HG03135 (cell line): ENCODE measurements at regions not wholly inside any gene's neighbourhood (a gene's known extent, or its start where the extent isn't known, plus 50 kb on each side); places are given as distances from the start of the nearest gene placed in this dataset.

Source experiments
- ATAC-seq: cut with Tn5 transposase; IDR thresholded peaks from one replicate; pipeline ENCODE4 v1.9.1; 2021; ENCODE audit warnings: mild to moderate bottlenecking, moderate library complexity; ENCODE audit not compliant: unreplicated experiment

DNA sequence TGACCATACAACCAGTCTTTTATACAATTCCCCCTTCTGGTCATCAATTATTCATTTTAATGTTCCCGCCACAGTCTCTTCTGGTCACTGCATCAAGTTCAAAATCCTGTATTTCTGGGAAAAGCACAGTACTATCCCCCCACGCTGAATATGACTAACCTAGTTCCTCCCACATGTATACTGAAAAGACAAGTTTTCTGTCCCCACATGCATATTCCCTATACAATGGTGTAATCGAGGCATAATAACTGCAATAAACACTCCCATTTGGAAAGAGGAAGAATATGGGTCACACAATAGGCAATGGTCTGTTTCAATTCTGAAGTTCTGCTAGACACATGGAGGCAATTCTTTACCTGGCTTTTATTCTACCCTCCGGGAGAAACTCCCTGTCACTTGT, 344.9 kb downstream of the EFNA5 start:
- ATAC-seq: no peak

DNA sequence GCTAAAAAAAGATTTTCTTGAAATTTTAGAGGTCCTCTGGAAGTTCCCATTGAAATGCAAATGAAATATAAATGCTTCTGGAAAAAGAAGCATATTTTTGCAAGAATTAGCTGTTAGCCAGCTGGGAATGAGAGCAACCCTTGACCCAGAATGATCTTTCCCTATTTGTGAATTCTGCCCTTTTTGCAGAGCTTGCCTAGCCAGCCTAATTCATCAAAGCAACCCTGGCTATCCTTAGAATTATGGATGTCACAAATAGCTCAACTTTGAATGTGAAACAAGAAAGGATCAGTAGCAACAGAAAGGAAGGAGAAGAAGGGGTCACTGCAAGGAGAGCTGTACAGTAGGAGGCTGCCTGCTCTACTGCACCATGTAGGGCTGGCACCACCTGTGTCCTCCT, 345.9 kb downstream of the EFNA5 start:
- no peak for ATAC-seq

- no peak for ATAC-seq
These were observed 346.7 kb downstream of the EFNA5 start for GRCh38 chr5:107324071-107324470.

DNA sequence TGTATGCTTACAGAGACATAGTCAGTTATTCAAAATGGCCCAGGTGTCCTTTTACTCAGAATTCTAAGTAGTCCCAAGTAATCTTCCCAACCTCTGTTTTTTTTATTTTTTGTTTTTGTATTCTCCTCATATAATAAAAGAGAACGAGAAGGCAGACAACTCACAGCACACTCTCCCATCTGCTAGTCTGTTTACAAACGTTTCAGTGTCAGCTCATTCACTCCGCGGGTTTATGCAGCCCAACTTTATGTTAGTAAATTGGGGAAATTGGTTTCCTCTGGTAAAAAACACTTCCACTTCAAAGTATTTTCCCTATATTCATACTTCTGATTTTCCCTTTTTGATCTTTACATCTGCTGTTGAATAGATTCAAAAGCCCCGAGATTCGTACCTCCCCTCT, 347.2 kb downstream of the EFNA5 start:
- ATAC-seq: no peak

DNA sequence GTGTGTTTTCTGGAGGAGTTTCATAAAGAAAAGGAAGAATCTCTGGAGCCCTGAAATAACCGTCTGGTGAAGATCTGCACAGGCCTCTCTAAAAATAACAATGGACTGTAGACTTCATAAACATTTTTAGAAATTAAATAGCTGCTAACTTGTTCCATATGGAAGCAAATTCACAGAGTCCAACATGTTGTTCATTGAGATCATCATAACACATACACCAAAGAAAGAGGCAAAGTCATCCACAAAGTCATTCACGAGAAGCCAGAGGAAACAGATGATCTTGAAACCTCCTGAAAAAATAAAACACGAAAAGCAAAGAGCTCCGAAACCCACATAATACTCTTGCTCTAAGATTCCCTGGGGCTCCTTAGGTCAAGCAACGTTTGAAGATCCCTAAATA, 347.8 kb downstream of the EFNA5 start:
- no peak for ATAC-seq

- no peak for ATAC-seq
These were observed 348.8 kb downstream of the EFNA5 start for GRCh38 chr5:107321906-107322305.

GRCh38 chr5:107320846-107321245, 349.9 kb downstream of the EFNA5 start:
- ATAC-seq: no peak

DNA sequence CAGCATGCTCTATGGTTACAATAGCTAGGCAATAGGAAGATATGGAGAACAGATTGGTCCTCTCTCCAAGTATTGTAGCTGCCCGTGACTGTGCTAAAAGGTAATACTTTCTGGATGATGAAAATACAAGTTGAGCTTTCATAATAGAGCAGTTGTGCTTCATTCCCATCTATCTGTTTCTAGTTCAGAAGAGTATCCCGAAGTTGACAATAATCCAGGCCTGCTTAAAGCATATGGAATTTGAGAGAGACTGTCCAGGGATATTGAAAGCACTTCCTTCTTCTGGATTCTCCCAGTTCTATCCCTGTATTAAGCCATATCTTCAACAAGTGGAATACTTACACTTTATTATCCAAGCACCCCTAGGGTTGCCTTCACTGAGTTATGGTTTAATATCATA, 350.4 kb downstream of the EFNA5 start:
- ATAC-seq: no peak

DNA sequence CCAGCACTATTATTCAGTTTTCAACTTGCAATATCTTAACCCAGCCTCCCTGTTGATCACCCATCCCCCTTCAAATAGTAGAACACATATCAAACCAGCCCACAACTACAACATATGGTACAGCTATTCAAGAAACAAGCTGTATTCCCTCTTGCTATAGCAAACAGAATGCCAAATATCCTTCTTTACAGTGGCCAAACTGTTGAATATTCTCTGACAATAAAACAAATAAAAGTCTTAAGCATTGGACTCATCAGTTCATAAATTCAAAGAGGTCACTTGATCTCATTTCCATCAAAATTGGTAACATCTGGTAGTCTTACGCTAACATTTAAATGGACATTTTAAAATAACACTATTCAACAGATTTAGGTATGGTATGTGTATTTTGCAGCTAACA, 350.8 kb downstream of the EFNA5 start:
- no peak for ATAC-seq

- ATAC-seq: no peak
These were observed 356.4 kb downstream of the EFNA5 start for GRCh38 chr5:107314330-107314729.

DNA sequence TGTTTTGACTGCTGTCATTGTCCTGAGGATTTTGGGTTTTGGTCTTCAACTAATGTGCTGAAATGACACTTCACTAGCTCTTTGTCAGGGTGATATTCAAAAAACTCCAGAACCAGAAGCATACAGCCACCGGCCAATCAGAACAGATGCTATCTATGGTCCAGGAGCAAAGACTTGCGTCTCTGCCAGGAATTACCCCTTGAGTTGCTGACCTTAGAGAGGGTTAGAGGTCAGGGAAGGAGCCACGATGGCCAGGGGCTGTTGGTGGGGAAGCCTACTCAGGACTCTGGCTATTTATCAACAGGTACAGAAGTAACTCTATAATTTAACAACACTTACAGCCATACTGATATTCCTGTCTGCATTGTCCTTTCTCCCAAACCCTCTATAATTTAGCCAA, 356.8 kb downstream of the EFNA5 start:
- ATAC-seq: no peak

DNA sequence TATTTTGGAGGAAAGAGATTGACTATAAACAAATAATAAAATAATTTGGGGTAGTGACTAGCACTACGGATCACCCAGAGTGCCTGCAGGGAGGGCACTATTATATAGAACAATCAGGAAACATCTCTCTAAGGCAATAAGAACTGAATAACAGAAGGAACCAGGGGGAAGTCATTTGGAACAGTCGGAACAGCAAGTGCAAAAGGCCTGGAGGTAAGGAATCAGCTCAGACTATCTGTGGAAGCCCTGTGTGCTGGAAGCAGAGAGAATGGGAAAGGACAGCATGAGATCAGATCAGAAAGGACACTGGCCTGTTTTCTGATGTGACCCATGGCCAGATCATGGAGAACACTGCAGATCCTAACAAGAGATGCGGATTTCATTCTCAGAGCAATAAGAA, 357.6 kb downstream of the EFNA5 start:
- ATAC-seq: no peak

DNA sequence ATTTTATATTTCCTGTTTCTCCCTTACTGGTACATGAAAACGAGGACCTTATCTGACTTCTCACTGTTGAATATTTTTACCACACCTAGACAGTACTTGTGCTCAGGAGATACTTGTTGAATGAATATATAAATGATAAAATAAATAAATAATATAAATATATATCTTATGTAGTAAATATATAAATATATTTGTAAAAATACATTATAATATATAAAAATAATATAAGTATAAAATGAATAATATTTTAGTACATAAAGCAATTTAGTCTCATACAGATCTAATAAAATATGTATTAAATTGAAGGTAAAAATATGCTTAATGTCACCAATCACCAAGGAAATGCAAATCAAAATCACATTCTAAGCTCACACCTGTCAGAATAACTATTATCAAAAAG, 360.6 kb downstream of the EFNA5 start:
- no peak for ATAC-seq

DNA sequence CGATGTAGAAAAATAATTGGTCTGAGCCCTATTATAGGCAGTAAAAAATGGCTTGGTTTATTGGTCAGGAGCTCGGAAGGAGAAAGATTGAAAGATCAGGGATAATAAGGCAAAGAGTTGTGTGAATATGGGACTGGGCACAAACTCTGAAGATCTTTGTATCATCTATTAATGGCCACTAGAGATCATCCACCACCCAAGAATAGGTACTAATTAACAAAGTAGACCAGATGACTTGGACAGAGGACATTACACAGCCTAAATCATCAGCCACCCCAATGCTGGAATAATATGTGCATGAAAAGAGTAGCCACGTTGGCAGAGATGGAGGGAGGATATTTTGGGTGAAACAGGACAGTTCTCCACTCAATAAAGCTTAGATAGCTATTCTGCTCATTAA, 364.1 kb downstream of the EFNA5 start:
- ATAC-seq: no peak

DNA sequence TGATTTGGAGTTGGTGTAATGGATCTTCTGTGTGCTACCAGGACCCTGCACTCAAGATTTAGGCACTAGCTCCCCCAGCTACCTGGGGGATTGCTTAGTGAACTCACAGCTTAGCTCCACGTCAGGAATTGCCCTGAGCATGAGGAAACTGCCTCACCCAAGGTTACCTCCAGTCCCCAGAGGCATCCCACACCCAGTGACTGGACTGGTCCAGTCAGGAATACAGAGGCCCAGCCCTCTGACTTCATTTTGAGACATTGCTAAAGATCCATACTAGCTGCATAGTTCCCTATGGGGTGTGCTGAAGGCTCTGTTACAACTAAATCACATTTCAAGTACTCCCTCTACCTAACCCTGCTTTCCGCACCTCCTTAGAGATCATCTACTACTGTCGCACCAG, 364.7 kb downstream of the EFNA5 start:
- ATAC-seq: no peak

DNA sequence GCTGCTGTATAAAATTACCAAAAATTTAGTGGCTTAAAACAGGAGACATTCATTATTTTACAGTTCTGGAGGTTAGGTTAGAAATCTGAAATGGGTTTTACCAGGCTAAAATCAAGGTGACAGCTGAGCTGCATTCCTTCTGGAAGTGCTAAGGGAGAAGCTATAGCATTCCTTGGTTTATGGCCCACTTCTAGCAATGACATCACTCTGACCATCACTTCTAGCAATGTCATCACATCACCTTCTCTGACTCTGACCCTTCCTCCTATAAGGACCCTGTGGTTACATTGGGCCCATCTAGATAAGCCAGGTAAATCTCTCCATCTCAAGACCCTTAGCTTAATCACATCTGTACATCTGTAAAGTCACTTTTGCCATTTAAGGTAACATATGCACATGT, 366.1 kb downstream of the EFNA5 start:
- no peak for ATAC-seq

DNA sequence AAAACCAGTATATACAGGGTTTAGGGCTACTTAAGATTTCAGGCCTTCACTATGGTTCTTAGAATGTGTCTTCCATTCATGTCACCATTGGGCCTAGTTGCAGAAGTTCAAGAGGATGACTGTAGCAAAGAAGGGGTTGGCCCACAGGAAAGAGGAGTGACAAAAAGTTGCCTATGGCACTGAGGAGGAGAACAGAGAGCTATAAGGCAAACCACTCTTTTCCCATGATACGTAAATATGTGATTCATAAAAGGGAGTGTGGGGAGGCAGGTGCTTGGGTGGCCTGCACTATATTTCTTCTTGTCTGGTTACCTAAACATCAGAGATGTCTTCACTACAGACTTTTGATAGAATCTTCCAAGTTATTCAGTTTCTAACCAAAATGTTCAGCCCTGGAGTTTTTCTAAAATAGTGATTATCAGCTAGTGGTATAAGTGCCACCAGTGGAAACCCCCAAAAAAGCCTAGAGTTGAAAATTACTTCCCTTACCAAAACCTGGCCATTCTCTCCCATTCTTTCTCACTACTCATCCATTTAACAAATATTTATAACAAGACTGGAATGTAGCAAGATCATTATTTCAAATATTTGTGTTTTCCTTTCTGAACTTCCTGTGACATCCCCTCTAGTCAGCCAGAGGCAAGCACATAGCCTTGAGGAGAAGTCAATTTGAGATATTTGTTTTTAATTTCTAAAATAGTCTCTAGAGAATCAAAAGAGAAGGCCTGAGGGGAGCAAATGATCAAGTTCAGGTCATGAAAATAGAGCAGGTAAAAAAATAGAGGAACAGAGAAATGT, 367.4 kb downstream of the EFNA5 start:
- ATAC-seq: no peak

- ATAC-seq: no peak
These were observed 368.3 kb downstream of the EFNA5 start for GRCh38 chr5:107302441-107302840.

DNA sequence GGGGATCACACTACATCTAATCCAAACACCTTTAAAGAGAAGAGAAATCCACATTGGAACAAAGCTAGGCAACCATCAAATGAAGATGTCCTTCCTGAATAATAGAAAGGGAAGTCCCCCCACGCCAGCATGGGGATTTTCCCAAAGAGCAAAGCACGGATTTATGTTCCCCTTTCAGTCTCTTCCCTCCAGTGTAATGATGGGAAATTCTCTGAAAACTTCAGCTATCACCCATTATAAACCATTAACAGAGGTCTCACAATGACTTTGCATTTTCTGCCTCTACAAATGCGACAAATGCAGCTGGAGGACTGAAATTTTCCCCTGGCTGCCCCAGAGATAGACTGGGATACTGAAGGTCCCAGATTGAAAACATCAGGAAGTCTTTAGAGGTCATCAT, 368.7 kb downstream of the EFNA5 start:
- ATAC-seq: no peak

- no peak for ATAC-seq
These were observed 369.9 kb downstream of the EFNA5 start for GRCh38 chr5:107300721-107301327.

DNA sequence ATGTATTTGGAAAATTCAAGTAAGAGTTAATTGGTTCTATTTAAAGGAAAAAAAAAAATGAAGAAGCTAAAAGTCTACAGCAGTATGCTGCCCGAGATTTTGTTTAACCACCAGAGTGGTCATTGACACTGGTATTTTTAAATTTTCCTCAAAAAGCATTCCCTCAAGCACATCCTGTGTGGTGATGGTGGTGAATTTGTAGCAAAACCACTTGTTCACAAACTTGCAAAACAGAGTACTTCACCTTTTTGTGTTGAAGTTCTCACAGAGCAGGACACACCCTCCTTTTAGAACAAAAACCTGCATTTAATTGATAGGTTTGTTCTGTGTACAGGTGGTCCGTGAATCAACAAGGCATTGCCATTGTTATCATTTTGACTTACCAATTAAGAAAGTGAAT, 374.2 kb downstream of the EFNA5 start:
- ATAC-seq: no peak

DNA sequence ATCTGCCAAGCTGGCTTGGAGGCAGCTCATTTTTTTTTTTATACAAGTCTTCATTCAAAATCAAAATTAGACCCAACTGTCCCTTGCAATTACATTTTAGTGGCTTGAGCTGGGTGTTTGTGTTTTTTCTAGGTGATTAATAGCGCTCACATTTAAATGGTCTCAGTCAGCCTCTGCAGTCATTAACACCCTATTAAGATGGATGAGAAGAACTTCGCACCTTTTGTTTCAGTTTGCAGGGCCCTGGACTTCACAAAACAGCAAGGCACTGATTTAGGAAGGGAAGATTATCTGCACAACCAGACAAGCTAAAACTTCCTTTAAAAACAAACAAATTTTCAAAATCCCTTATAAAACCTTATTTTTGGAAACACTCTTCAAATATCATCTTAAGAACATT, 374.8 kb downstream of the EFNA5 start:
- ATAC-seq: no peak

DNA sequence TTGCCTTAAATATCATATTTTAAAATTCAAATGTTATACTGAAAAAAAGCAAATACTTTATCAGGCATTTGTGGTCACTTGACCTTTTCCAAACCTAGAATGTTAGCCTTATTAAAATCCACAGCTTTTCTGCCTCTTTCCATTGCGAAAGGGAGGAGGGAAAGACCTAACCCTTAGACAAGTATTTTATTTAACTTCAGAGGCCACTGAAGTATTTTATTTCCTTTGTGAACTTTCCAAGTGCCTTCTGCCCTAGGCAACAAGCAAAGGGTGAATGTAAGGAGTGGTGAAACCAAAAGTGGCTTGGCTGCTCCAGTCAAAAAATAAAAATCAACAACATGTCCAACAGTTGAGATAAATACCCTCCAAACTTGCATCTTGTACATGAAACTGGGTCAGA, 376.1 kb downstream of the EFNA5 start:
- ATAC-seq: no peak
